ENCODE measurements at regions not wholly inside any gene's neighbourhood (a gene's known extent, or its start where the extent isn't known, plus 50 kb on each side); places are given as distances from the start of the nearest gene placed in this dataset.

GRCh38 chr2:143823296-143823695, 694.1 kb downstream of the ARHGAP15 start:
- TF ChIP-seq MYC (IDR thresholded peaks at IDR 0.05; ENCODE audit: low read depth, low read length) = no peak
- TF ChIP-seq CTCF (IDR thresholded peaks at IDR 0.05; ENCODE audit: low read depth, low read length) = no peak
- no peak for TF ChIP-seq MAX (IDR thresholded peaks at IDR 0.05; ENCODE audit: low read depth, low read length)
- TF ChIP-seq POLR2A (IDR thresholded peaks at IDR 0.05; ENCODE audit: extremely low read depth, insufficient read length) = no peak
- H3K4me3 ChIP-seq (ENCODE audit: low read depth, low read length) = no peak overlapping the region
- no peak for DNase-seq (ENCODE audit: low read depth)

GRCh38 chr2:143822736-143823135, 693.5 kb downstream of the ARHGAP15 start:
- H3K4me3 ChIP-seq (ENCODE audit: low read depth, low read length) = no peak overlapping the region
- TF ChIP-seq CTCF (IDR thresholded peaks at IDR 0.05; ENCODE audit: low read depth, low read length) = no peak
- no peak for TF ChIP-seq MYC (IDR thresholded peaks at IDR 0.05; ENCODE audit: low read depth, low read length)
- no peak for TF ChIP-seq POLR2A (IDR thresholded peaks at IDR 0.05; ENCODE audit: extremely low read depth, insufficient read length)
- no peak for TF ChIP-seq MAX (IDR thresholded peaks at IDR 0.05; ENCODE audit: low read depth, low read length)
- DNase-seq (ENCODE audit: low read depth) = no peak

- no peak overlapping the region for H3K4me3 ChIP-seq (ENCODE audit: low read depth, low read length)
- TF ChIP-seq MAX (IDR thresholded peaks at IDR 0.05; ENCODE audit: low read depth, low read length) (no peak), POLR2A (IDR thresholded peaks at IDR 0.05; ENCODE audit: extremely low read depth, insufficient read length) (no peak), CTCF (IDR thresholded peaks at IDR 0.05; ENCODE audit: low read depth, low read length) (no peak), MYC (IDR thresholded peaks at IDR 0.05; ENCODE audit: low read depth, low read length) (no peak)
- no peak for DNase-seq (ENCODE audit: low read depth)
Observed at GRCh38 chr2:143819764-143820163, 690.5 kb downstream of the ARHGAP15 start.

GRCh38 chr2:143819190-143819735, 690.0 kb downstream of the ARHGAP15 start:
- DNase-seq (ENCODE audit: low read depth) = peak; percentile 36
- H3K4me3 ChIP-seq (ENCODE audit: low read depth, low read length) = no peak overlapping the region
- TF ChIP-seq CTCF (IDR thresholded peaks at IDR 0.05; ENCODE audit: low read depth, low read length) = no peak
- TF ChIP-seq POLR2A (IDR thresholded peaks at IDR 0.05; ENCODE audit: extremely low read depth, insufficient read length) = no peak
- no peak for TF ChIP-seq MAX (IDR thresholded peaks at IDR 0.05; ENCODE audit: low read depth, low read length)
- no peak for TF ChIP-seq MYC (IDR thresholded peaks at IDR 0.05; ENCODE audit: low read depth, low read length)
